HEK293 (cell line): ENCODE measurements at regions not wholly inside any gene's neighbourhood (a gene's known extent, or its start where the extent isn't known, plus 50 kb on each side); places are given as distances from the start of the nearest gene placed in this dataset.

ENCODE experiments used
- CTCF ChIA-PET: fragments of 350-600 bp; formaldehyde crosslinking; extraction: SDS; loops from one replicate; lab custom pipeline; 2021; ENCODE audit warnings: antibody characterized with exemption; lab: Yijun Ruan, JAX
- POLR2A ChIA-PET: fragments of 300-600 bp; formaldehyde crosslinking; extraction: SDS; loops from one replicate; lab custom pipeline; 2020; ENCODE audit warnings: antibody characterized with exemption, inconsistent platforms; lab: Yijun Ruan, JAX
- H3K27ac ChIP-seq: fragments of 200-500 bp; sonication (Bioruptor generic); 2 replicates; pipeline ENCODE4 v1.5.1; 2014; ENCODE audit warnings: low read depth, low read length, control low read depth, inconsistent platforms; ENCODE audit errors: extremely low read depth
- H3K36me3 ChIP-seq, 2 experiments: fragments of 200-500 bp in 1 of 2; sonication (Bioruptor generic) in 1 of 2; 1 replicate in 1 of 2; 2 replicates in 1 of 2; pipeline ENCODE4 v1.5.1; 2014 to 2017; ENCODE audit warnings: inconsistent platforms in 2 of 2, low read length in 2 of 2; ENCODE audit not compliant: control insufficient read depth in 2 of 2, insufficient read depth in 1 of 2
- H3K4me1 ChIP-seq: fragments of 200-500 bp; sonication (Bioruptor generic); 2 replicates; pipeline ENCODE4 v1.5.1; 2014; ENCODE audit warnings: mild to moderate bottlenecking, low read length, inconsistent platforms; ENCODE audit not compliant: control insufficient read depth, insufficient read depth
- H3K4me3 ChIP-seq: 2 replicates; pipeline ENCODE4 v1.5.1; 2011; ENCODE audit warnings: low read depth, mild to moderate bottlenecking, control low read depth, low read length, moderate library complexity
- H3K9me3 ChIP-seq: fragments of 200-500 bp; sonication (Bioruptor generic); 2 replicates; pipeline ENCODE4 v1.5.1; 2014; ENCODE audit warnings: low read depth, low read length, inconsistent platforms; ENCODE audit not compliant: control insufficient read depth, insufficient read depth
- EGR2 ChIP-seq: fragments of 450-650 bp; formaldehyde crosslinking; IDR thresholded peaks from 2 replicates; pipeline ENCODE4 v1.5.1; 2016; ENCODE audit warnings: low read depth, missing biosample characterization, missing genetic modification characterization
- GLI4 ChIP-seq: fragments of 450-650 bp; formaldehyde crosslinking; IDR thresholded peaks from 2 replicates; pipeline ENCODE4 v1.5.1; 2016; ENCODE audit warnings: missing biosample characterization, missing genetic modification characterization
- ZEB2 ChIP-seq: fragments of 450-650 bp; formaldehyde crosslinking; IDR thresholded peaks from 2 replicates; pipeline ENCODE4 v1.5.1; 2016; ENCODE audit warnings: missing biosample characterization, missing genetic modification characterization
- ZNF112 ChIP-seq: fragments of 450-650 bp; formaldehyde crosslinking; IDR thresholded peaks from 2 replicates; pipeline ENCODE4 v1.5.0; 2017; ENCODE audit warnings: missing biosample characterization, missing genetic modification characterization
- ZNF138 ChIP-seq: fragments of 450-650 bp; formaldehyde crosslinking; IDR thresholded peaks from 2 replicates; pipeline ENCODE4 v1.5.1; 2016; ENCODE audit warnings: missing biosample characterization, missing genetic modification characterization, borderline replicate concordance
- ZNF16 ChIP-seq: fragments of 450-650 bp; formaldehyde crosslinking; IDR thresholded peaks from 2 replicates; pipeline ENCODE4 v1.5.1; 2016; ENCODE audit warnings: low read depth, missing biosample characterization, missing genetic modification characterization
- ZNF19 ChIP-seq: fragments of 450-650 bp; formaldehyde crosslinking; IDR thresholded peaks from 2 replicates; pipeline ENCODE4; 2016; ENCODE audit warnings: missing biosample characterization, missing genetic modification characterization, low read depth
- ZNF341 ChIP-seq: fragments of 450-650 bp; formaldehyde crosslinking; IDR thresholded peaks from 2 replicates; pipeline ENCODE4; 2016; ENCODE audit warnings: low read depth, missing biosample characterization, missing genetic modification characterization
- ZNF48 ChIP-seq: fragments of 450-650 bp; formaldehyde crosslinking; IDR thresholded peaks from 2 replicates; pipeline ENCODE4 v1.5.1; 2016; ENCODE audit warnings: missing biosample characterization, missing genetic modification characterization
- ZNF529 ChIP-seq: fragments of 450-650 bp; formaldehyde crosslinking; IDR thresholded peaks from 2 replicates; pipeline ENCODE4 v1.5.1; 2017; ENCODE audit warnings: missing genetic modification characterization, missing biosample characterization; ENCODE audit not compliant: insufficient replicate concordance
- ZNF629 ChIP-seq: fragments of 450-650 bp; formaldehyde crosslinking; IDR thresholded peaks from 2 replicates; pipeline ENCODE4 v1.5.1; 2017; ENCODE audit warnings: missing biosample characterization, missing genetic modification characterization
- ZNF658 ChIP-seq: fragments of 450-650 bp; formaldehyde crosslinking; IDR thresholded peaks from 2 replicates; pipeline ENCODE4; 2016; ENCODE audit warnings: missing biosample characterization, missing genetic modification characterization
- ZNF660 ChIP-seq: fragments of 450-650 bp; IDR thresholded peaks from 2 replicates; pipeline ENCODE4 v1.5.1; 2018; ENCODE audit warnings: missing biosample characterization, mild to moderate bottlenecking, missing genetic modification characterization
- ZNF664 ChIP-seq: fragments of 450-650 bp; formaldehyde crosslinking; IDR thresholded peaks from 2 replicates; pipeline ENCODE4 v1.5.1; 2016; ENCODE audit warnings: missing biosample characterization, missing genetic modification characterization
- ZNF837 ChIP-seq: fragments of 450-650 bp; formaldehyde crosslinking; IDR thresholded peaks from 2 replicates; pipeline ENCODE4 v1.5.1; 2016; ENCODE audit warnings: missing biosample characterization, missing genetic modification characterization
- TF ChIP-seq, protein P1 (sequence below): fragments of 450-650 bp; formaldehyde crosslinking; IDR thresholded peaks from 2 replicates; pipeline ENCODE4 v1.5.1; 2016; ENCODE audit warnings: missing biosample characterization, missing genetic modification characterization
- TF ChIP-seq, protein P2 (sequence below): fragments of 450-650 bp; formaldehyde crosslinking; IDR thresholded peaks from 2 replicates; pipeline ENCODE4 v1.5.1; 2016; ENCODE audit warnings: missing biosample characterization, missing genetic modification characterization
- TF ChIP-seq, protein P3 (sequence below): fragments of 450-650 bp; formaldehyde crosslinking; IDR thresholded peaks from 2 replicates; pipeline ENCODE4 v1.5.0; 2017; ENCODE audit warnings: missing biosample characterization, missing genetic modification characterization, borderline replicate concordance

DNA sequence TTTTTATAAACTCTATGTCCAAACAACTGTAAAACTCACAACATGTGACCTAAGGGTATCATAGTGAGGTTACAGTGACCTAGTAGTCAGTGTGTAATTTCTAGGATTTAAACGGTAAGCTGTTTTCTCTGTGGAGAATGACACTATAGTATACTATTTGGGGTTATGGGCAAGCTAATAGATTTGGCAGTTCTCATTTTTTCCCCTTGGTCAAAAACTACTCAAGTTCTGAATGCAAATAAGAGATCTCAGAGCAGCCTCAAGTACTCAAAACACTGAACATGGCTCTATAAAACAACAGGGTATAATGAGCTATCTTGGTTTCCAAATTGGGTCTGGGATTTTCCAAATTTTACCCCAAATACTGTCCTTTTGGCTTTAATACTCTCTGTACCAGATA is 88.5 kb upstream of the HMCN1 start:
- Histone ChIP-seq H3K4me3 (no peak overlapping the region), H3K4me1 (peaks cover 4% of the 10 kb centered on the region), H3K9me3 (no peaks in the 10 kb centered on the region)
- CTCF ChIA-PET, result interaction anchor here (0.6 to 0.8 kb wide), 2 partner anchors 25 to 56 kb away, joined by 4 to 5 read pairs; no protein-coding TSS in a partner anchor
- TF ChIP-seq ZNF19 (no peak), ZNF658 (tag by site-specific recombination) (no peak), ZNF660 (tag by site-specific recombination) (no peak), ZNF341 (tag by site-specific recombination) (no peak), ZNF112 (tag by site-specific recombination) (no peak), ZNF837 (no peak)
- TF ChIP-seq, protein P1, sequence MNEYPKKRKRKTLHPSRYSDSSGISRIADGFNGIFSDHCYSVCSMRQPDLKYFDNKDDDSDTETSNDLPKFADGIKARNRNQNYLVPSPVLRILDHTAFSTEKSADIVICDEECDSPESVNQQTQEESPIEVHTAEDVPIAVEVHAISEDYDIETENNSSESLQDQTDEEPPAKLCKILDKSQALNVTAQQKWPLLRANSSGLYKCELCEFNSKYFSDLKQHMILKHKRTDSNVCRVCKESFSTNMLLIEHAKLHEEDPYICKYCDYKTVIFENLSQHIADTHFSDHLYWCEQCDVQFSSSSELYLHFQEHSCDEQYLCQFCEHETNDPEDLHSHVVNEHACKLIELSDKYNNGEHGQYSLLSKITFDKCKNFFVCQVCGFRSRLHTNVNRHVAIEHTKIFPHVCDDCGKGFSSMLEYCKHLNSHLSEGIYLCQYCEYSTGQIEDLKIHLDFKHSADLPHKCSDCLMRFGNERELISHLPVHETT (tag by site-specific recombination), result no peak
- TF ChIP-seq, all 188 proteins: peak for 0
- H3K27ac ChIP-seq, result no peak overlapping the region
- H3K36me3 ChIP-seq, result no peaks in the 10 kb centered on the region
- POLR2A ChIA-PET, result interaction anchor here (1.9 kb wide), 1 partner anchor 329 kb away, joined by 9 read pairs; the partner anchor contains the start of gene IVNS1ABP

DNA sequence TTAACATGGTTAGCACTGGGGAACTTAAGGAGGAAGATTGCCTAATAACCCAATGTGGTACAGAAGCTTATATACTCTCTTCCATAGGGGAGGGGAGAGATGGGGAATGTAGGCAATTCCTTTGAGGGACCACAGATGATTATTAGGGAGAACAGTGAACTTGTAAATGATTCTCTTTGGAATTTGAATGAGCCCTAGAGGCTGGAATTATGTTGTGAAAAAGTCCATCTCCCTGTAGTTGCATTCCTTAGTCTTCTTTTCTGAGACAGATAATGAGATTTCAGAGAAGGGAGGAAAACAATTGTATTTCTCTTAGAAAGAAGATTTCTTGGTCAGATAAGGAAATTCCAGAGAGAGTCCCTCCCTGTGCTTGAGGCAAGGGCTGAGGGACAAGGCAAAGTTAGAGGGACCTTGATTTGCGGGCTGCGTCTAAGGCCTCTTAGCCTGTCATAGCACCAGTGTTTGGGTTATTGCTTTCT is 89.0 kb upstream of the HMCN1 start:
- Histone ChIP-seq H3K36me3 (no peaks in the 10 kb centered on the region), H3K4me1 (peaks cover 4% of the 10 kb centered on the region), H3K4me3 (no peak overlapping the region), H3K9me3 (no peaks in the 10 kb centered on the region), H3K27ac (no peak overlapping the region)
- CTCF ChIA-PET, result interaction anchor here (0.6 kb wide), 1 partner anchor 56 kb away, joined by 4 read pairs; no protein-coding TSS in a partner anchor
- TF ChIP-seq GLI4, result no peak
- TF ChIP-seq ZNF664 (tag by site-specific recombination), result no peak
- no peak for TF ChIP-seq ZNF138
- no peak for TF ChIP-seq ZNF48 (tag by site-specific recombination)
- no peak for TF ChIP-seq ZEB2 (tag by site-specific recombination)
- no peak for TF ChIP-seq ZNF629 (tag by site-specific recombination)
- TF ChIP-seq, protein P1 (tag by site-specific recombination), result no peak
- TF ChIP-seq, protein P2, sequence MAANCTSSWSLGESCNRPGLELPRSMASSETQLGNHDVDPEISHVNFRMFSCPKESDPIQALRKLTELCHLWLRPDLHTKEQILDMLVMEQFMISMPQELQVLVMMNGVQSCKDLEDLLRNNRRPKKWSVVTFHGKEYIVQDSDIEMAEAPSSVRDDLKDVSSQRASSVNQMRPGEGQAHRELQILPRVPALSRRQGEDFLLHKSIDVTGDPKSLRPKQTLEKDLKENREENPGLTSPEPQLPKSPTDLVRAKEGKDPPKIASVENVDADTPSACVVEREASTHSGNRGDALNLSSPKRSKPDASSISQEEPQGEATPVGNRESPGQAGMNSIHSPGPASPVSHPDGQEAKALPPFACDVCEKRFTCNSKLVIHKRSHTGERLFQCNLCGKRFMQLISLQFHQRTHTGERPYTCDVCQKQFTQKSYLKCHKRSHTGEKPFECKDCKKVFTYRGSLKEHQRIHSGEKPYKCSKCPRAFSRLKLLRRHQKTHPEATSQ (tag by site-specific recombination), result no peak
- no peak for TF ChIP-seq EGR2 (tag by site-specific recombination)
- TF ChIP-seq, protein P3, sequence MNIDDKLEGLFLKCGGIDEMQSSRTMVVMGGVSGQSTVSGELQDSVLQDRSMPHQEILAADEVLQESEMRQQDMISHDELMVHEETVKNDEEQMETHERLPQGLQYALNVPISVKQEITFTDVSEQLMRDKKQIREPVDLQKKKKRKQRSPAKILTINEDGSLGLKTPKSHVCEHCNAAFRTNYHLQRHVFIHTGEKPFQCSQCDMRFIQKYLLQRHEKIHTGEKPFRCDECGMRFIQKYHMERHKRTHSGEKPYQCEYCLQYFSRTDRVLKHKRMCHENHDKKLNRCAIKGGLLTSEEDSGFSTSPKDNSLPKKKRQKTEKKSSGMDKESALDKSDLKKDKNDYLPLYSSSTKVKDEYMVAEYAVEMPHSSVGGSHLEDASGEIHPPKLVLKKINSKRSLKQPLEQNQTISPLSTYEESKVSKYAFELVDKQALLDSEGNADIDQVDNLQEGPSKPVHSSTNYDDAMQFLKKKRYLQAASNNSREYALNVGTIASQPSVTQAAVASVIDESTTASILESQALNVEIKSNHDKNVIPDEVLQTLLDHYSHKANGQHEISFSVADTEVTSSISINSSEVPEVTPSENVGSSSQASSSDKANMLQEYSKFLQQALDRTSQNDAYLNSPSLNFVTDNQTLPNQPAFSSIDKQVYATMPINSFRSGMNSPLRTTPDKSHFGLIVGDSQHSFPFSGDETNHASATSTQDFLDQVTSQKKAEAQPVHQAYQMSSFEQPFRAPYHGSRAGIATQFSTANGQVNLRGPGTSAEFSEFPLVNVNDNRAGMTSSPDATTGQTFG (tag by site-specific recombination), result no peak
- TF ChIP-seq ZNF16 (tag by site-specific recombination), result no peak
- no peak for TF ChIP-seq ZNF529
- POLR2A ChIA-PET, result interaction anchor here (1.9 kb wide), 1 partner anchor 328 kb away, joined by 9 read pairs; the partner anchor contains the start of gene IVNS1ABP
